ENCODE measurements at regions not wholly inside any gene's neighbourhood (a gene's known extent, or its start where the extent isn't known, plus 50 kb on each side); places are given as distances from the start of the nearest gene placed in this dataset.

- Histone ChIP-seq H3K4me3 (replicated peaks; ENCODE audit: low read depth, low read length) (no peak overlapping the region), H3K27me3 (replicated peaks; ENCODE audit: control insufficient read depth, insufficient read depth, low read length) (no peaks in the 10 kb centered on the region), H3K36me3 (ENCODE audit: control insufficient read depth, insufficient read depth, low read length) (no peaks in the 10 kb centered on the region)
- no peak for TF ChIP-seq CTCF (IDR thresholded peaks at IDR 0.05; ENCODE audit: insufficient read depth, low read length, poor library complexity, severe bottlenecking)
- no peak for DNase-seq (ENCODE audit: extremely low read depth, insufficient read length)
Measured at GRCh38 chr10:109306698-109307097, 616.6 kb downstream of the XPNPEP1 start.

- no peak overlapping the region for H3K4me3 ChIP-seq (replicated peaks; ENCODE audit: low read depth, low read length)
- H3K27me3 ChIP-seq (replicated peaks; ENCODE audit: control insufficient read depth, insufficient read depth, low read length) = no peaks in the 10 kb centered on the region
- no peaks in the 10 kb centered on the region for H3K36me3 ChIP-seq (ENCODE audit: control insufficient read depth, insufficient read depth, low read length)
- DNase-seq (ENCODE audit: extremely low read depth, insufficient read length) = no peak
- TF ChIP-seq CTCF (IDR thresholded peaks at IDR 0.05; ENCODE audit: insufficient read depth, low read length, poor library complexity, severe bottlenecking) = no peak
Measured at GRCh38 chr10:109287858-109288257, 635.5 kb downstream of the XPNPEP1 start.

- Histone ChIP-seq H3K27me3 (replicated peaks; ENCODE audit: control insufficient read depth, insufficient read depth, low read length) (no peaks in the 10 kb centered on the region), H3K4me3 (replicated peaks; ENCODE audit: low read depth, low read length) (no peak overlapping the region), H3K36me3 (ENCODE audit: control insufficient read depth, insufficient read depth, low read length) (no peaks in the 10 kb centered on the region)
- no peak for TF ChIP-seq CTCF (IDR thresholded peaks at IDR 0.05; ENCODE audit: insufficient read depth, low read length, poor library complexity, severe bottlenecking)
- no peak for DNase-seq (ENCODE audit: extremely low read depth, insufficient read length)
Measured at GRCh38 chr10:109282510-109282909, 640.8 kb downstream of the XPNPEP1 start.

- no peak for DNase-seq (ENCODE audit: extremely low read depth, insufficient read length)
- TF ChIP-seq CTCF (IDR thresholded peaks at IDR 0.05; ENCODE audit: insufficient read depth, low read length, poor library complexity, severe bottlenecking) = no peak
- H3K36me3 ChIP-seq (ENCODE audit: control insufficient read depth, insufficient read depth, low read length) = no peaks in the 10 kb centered on the region
- H3K27me3 ChIP-seq (replicated peaks; ENCODE audit: control insufficient read depth, insufficient read depth, low read length) = no peaks in the 10 kb centered on the region
- no peak overlapping the region for H3K4me3 ChIP-seq (replicated peaks; ENCODE audit: low read depth, low read length)
Measured at GRCh38 chr10:109281347-109281746, 642.0 kb downstream of the XPNPEP1 start.

- TF ChIP-seq CTCF (IDR thresholded peaks at IDR 0.05; ENCODE audit: insufficient read depth, low read length, poor library complexity, severe bottlenecking) = no peak
- no peaks in the 10 kb centered on the region for H3K27me3 ChIP-seq (replicated peaks; ENCODE audit: control insufficient read depth, insufficient read depth, low read length)
- H3K36me3 ChIP-seq (ENCODE audit: control insufficient read depth, insufficient read depth, low read length) = no peaks in the 10 kb centered on the region
- no peak overlapping the region for H3K4me3 ChIP-seq (replicated peaks; ENCODE audit: low read depth, low read length)
- no peak for DNase-seq (ENCODE audit: extremely low read depth, insufficient read length)
Measured at GRCh38 chr10:109280837-109281236, 642.5 kb downstream of the XPNPEP1 start.

GRCh38 chr10:109277456-109277855 lies 645.9 kb downstream of the XPNPEP1 start:
- Histone ChIP-seq H3K36me3 (ENCODE audit: control insufficient read depth, insufficient read depth, low read length) (no peaks in the 10 kb centered on the region), H3K4me3 (replicated peaks; ENCODE audit: low read depth, low read length) (no peak overlapping the region), H3K27me3 (replicated peaks; ENCODE audit: control insufficient read depth, insufficient read depth, low read length) (no peaks in the 10 kb centered on the region)
- DNase-seq (ENCODE audit: extremely low read depth, insufficient read length) = no peak
- no peak for TF ChIP-seq CTCF (IDR thresholded peaks at IDR 0.05; ENCODE audit: insufficient read depth, low read length, poor library complexity, severe bottlenecking)

All from GM06990 (cell line).